ENCODE measurements at regions not wholly inside any gene's neighbourhood (a gene's known extent, or its start where the extent isn't known, plus 50 kb on each side); places are given as distances from the start of the nearest gene placed in this dataset.
"Not testable (repeated sequence)": the region's sequence is repeated elsewhere in the genome, so short reads cannot be mapped to it uniquely, and the experiment has no call there.

GRCh38 chr2:239882331-239882732, 142.8 kb downstream of the NDUFA10 start:
- DNase-seq, result peak; percentile 52 to 56

GRCh38 chr2:239881561-239882320, 143.4 kb downstream of the NDUFA10 start:
- no peak for DNase-seq

- no peak for DNase-seq
These were observed 144.1 kb downstream of the NDUFA10 start for GRCh38 chr2:239881031-239881471.

- DNase-seq, result no peak
These were observed 144.7 kb downstream of the NDUFA10 start for GRCh38 chr2:239880396-239880795.

- DNase-seq, result no peak
These were observed 145.6 kb downstream of the NDUFA10 start for GRCh38 chr2:239879423-239880084.

GRCh38 chr2:239878686-239879085, 146.5 kb downstream of the NDUFA10 start:
- DNase-seq, result no peak

GRCh38 chr2:239876948-239877289, 148.2 kb downstream of the NDUFA10 start:
- no peak for DNase-seq

GRCh38 chr2:239876271-239876947, 148.7 kb downstream of the NDUFA10 start:
- DNase-seq, result no peak

- no peak for DNase-seq
These were observed 150.3 kb downstream of the NDUFA10 start for GRCh38 chr2:239874636-239875356.

- DNase-seq, result no peak
These were observed 151.2 kb downstream of the NDUFA10 start for GRCh38 chr2:239873656-239874635.

GRCh38 chr2:239871481-239872435, 153.4 kb downstream of the NDUFA10 start:
- no peak for DNase-seq

GRCh38 chr2:239870863-239871262, 154.3 kb downstream of the NDUFA10 start:
- no peak for DNase-seq

GRCh38 chr2:239870276-239870675, 154.9 kb downstream of the NDUFA10 start:
- DNase-seq, result no peak

- DNase-seq, result no peak
These were observed 155.6 kb downstream of the NDUFA10 start for GRCh38 chr2:239869272-239870155.

- DNase-seq, result no peak
These were observed 156.5 kb downstream of the NDUFA10 start for GRCh38 chr2:239868556-239869181.

GRCh38 chr2:239866778-239867177, 158.4 kb downstream of the NDUFA10 start:
- no peak for DNase-seq

- DNase-seq, result no peak
These were observed 158.8 kb downstream of the NDUFA10 start for GRCh38 chr2:239866350-239866749.

- not testable (repeated sequence) for DNase-seq
These were observed 159.3 kb downstream of the NDUFA10 start for GRCh38 chr2:239865856-239866255.

- DNase-seq, result no peak
These were observed 160.0 kb downstream of the NDUFA10 start for GRCh38 chr2:239865059-239865639.

Measured in SHP77 (cell line).